ENCODE measurements at regions not wholly inside any gene's neighbourhood (a gene's known extent, or its start where the extent isn't known, plus 50 kb on each side); places are given as distances from the start of the nearest gene placed in this dataset.

DNA sequence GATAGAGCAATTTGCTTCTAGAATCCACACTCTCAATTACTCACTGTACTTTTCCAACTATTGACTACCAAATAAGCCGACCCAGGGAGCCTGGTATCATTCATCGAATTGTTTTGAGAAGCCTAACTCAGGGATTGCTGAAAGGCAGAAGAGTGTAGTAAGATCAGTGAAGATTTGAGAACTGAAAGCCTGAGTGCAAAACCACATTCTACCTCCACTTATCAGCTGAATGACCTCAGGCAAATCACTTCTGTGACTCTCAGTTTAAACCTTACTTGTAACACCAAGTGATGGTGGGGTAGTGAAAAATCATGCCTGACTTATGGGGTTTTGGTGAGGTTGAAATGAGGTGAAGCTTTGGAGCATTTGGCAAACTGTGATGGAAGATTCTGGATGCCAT lies 126.1 kb upstream of the MAX start:
- TF ChIP-seq, protein P1, sequence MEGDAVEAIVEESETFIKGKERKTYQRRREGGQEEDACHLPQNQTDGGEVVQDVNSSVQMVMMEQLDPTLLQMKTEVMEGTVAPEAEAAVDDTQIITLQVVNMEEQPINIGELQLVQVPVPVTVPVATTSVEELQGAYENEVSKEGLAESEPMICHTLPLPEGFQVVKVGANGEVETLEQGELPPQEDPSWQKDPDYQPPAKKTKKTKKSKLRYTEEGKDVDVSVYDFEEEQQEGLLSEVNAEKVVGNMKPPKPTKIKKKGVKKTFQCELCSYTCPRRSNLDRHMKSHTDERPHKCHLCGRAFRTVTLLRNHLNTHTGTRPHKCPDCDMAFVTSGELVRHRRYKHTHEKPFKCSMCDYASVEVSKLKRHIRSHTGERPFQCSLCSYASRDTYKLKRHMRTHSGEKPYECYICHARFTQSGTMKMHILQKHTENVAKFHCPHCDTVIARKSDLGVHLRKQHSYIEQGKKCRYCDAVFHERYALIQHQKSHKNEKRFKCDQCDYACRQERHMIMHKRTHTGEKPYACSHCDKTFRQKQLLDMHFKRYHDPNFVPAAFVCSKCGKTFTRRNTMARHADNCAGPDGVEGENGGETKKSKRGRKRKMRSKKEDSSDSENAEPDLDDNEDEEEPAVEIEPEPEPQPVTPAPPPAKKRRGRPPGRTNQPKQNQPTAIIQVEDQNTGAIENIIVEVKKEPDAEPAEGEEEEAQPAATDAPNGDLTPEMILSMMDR (IDR thresholded peaks at IDR 0.05; ENCODE audit: insufficient read depth, low read length, poor library complexity, severe bottlenecking): no peak
- Histone ChIP-seq H3K27me3 (ENCODE audit: control insufficient read depth, insufficient read depth, low read length) (no peaks in the 10 kb centered on the region), H3K4me3 (ENCODE audit: low read depth, low read length) (no peak overlapping the region), H3K36me3 (ENCODE audit: control insufficient read depth, insufficient read depth, low read length) (no peaks in the 10 kb centered on the region)
- DNase-seq (ENCODE audit: low read depth): no peak

DNA sequence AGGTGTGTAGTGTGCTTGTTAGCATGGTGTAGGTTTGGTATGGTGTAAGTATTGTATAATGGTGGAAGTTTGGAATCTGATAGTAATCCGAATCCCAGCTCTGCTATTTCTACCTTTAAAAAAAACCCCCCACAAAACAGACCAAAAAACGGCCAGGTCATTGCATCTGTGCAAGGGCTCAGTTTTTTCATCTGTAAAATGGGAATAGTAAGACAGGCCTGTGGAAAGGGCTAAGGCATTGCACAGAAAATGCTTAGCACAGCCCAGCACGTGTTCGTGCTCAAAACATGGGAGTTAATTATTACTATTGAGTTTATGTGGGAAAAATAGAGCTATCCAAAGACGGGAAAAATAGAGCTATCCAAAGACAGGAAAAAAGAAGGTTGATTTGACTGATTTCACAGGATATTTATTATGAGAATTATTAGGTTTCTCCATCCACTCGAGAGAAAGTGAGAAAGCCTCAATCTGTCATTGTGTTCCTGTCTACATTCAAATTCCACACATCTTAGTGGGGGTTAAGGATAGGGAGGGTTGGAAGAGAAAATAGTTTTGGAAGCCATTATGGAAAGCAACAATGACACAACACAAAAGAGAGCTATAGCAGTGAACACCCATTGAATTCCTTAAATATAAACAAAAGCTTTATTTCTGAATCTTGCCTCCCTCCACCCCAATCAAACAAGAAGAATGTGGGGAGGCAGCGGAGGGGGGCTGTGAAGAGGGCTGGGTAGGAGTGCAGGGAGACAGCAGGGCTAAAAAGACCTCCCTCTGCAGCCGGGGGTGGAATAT lies 126.8 kb upstream of the MAX start:
- TF ChIP-seq, protein P1 (IDR thresholded peaks at IDR 0.05; ENCODE audit: insufficient read depth, low read length, poor library complexity, severe bottlenecking): no peak
- H3K4me3 ChIP-seq (ENCODE audit: low read depth, low read length): no peak overlapping the region
- no peak for DNase-seq (ENCODE audit: low read depth)
- H3K36me3 ChIP-seq (ENCODE audit: control insufficient read depth, insufficient read depth, low read length): no peaks in the 10 kb centered on the region
- H3K27me3 ChIP-seq (ENCODE audit: control insufficient read depth, insufficient read depth, low read length): no peaks in the 10 kb centered on the region

GRCh38 chr14:65229748-65230728 lies 127.7 kb upstream of the MAX start:
- H3K36me3 ChIP-seq (ENCODE audit: control insufficient read depth, insufficient read depth, low read length): no peaks in the 10 kb centered on the region
- DNase-seq (ENCODE audit: low read depth): no peak
- no peaks in the 10 kb centered on the region for H3K27me3 ChIP-seq (ENCODE audit: control insufficient read depth, insufficient read depth, low read length)
- TF ChIP-seq, protein P1 (IDR thresholded peaks at IDR 0.05; ENCODE audit: insufficient read depth, low read length, poor library complexity, severe bottlenecking): no peak
- no peak overlapping the region for H3K4me3 ChIP-seq (ENCODE audit: low read depth, low read length)

- TF ChIP-seq, protein P1 (IDR thresholded peaks at IDR 0.05; ENCODE audit: insufficient read depth, low read length, poor library complexity, severe bottlenecking): no peak
- no peaks in the 10 kb centered on the region for H3K27me3 ChIP-seq (ENCODE audit: control insufficient read depth, insufficient read depth, low read length)
- no peak overlapping the region for H3K4me3 ChIP-seq (ENCODE audit: low read depth, low read length)
- DNase-seq (ENCODE audit: low read depth): no peak
- no peaks in the 10 kb centered on the region for H3K36me3 ChIP-seq (ENCODE audit: control insufficient read depth, insufficient read depth, low read length)
Observed at GRCh38 chr14:65231286-65231980, 129.1 kb upstream of the MAX start.

GRCh38 chr14:65234752-65235361 lies 132.5 kb upstream of the MAX start:
- Histone ChIP-seq H3K36me3 (ENCODE audit: control insufficient read depth, insufficient read depth, low read length) (no peaks in the 10 kb centered on the region), H3K4me3 (ENCODE audit: low read depth, low read length) (no peak overlapping the region), H3K27me3 (ENCODE audit: control insufficient read depth, insufficient read depth, low read length) (no peaks in the 10 kb centered on the region)
- TF ChIP-seq, protein P1 (IDR thresholded peaks at IDR 0.05; ENCODE audit: insufficient read depth, low read length, poor library complexity, severe bottlenecking): no peak
- DNase-seq (ENCODE audit: low read depth): no peak
